ENCODE measurements at regions not wholly inside any gene's neighbourhood (a gene's known extent, or its start where the extent isn't known, plus 50 kb on each side); places are given as distances from the start of the nearest gene placed in this dataset.

DNA sequence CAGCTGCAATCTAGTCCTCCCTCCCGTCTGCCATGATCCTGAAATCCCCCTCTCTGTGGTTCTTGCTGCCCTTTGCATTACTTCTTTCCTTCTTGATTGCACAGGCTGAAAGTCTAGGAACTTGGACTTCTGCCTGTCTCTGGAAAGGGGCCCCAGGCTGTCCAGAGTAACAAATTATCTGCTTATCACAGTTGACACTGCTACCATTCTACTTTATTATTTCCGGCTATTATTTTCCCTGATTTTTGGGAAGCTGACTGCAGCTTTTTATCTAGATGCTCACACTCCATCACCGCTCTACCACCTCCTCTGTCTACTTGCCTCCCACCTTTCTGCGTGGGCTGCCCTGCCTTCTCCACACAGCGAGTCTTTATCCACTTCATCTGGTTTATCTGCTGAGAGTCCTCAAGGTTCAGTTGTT is 202.1 kb upstream of the PLXNA2 start:
- DNase-seq (ENCODE audit: insufficient read length, low spot score) (no peak), FAIRE-seq (no peak)
- no peak for TF ChIP-seq POLR2AphosphoS5 (IDR thresholded peaks at IDR 0.05; ENCODE audit: low read depth, low read length)
- no peak for TF ChIP-seq SPI1 (IDR thresholded peaks at IDR 0.05; ENCODE audit: low read depth, low read length)
- TF ChIP-seq POLR2A (IDR thresholded peaks at IDR 0.05; ENCODE audit: low read depth, low read length), result no peak
- no peak for TF ChIP-seq TAF1 (IDR thresholded peaks at IDR 0.05; ENCODE audit: low read depth, low read length)
- no peak for TF ChIP-seq PAX5 (IDR thresholded peaks at IDR 0.05; ENCODE audit: insufficient read depth, low read length, severe bottlenecking)
- no peak for TF ChIP-seq POU2F2 (IDR thresholded peaks at IDR 0.05; ENCODE audit: low read depth, low read length)

DNA sequence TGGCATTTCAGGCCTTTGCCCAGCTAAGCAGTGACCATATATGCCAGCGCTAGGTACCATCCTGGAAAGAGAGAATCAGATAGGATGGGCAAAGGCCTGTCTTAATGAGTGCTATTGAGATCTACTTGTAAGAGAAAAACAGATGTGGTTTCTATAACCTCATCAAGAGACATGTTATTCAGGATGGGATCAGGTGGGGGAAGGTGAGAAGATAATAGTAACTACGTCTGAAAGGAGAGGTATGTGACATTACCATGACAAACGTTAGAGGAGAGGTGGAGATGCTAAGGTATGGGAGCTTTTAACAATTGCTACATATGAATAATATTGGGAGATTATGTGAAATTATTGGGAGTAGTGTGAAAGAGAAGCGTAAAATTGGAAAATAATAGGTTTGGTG is 204.2 kb upstream of the PLXNA2 start:
- TF ChIP-seq PAX5 (IDR thresholded peaks at IDR 0.05; ENCODE audit: insufficient read depth, low read length, severe bottlenecking) (no peak), TAF1 (IDR thresholded peaks at IDR 0.05; ENCODE audit: low read depth, low read length) (no peak), POU2F2 (IDR thresholded peaks at IDR 0.05; ENCODE audit: low read depth, low read length) (no peak), POLR2AphosphoS5 (IDR thresholded peaks at IDR 0.05; ENCODE audit: low read depth, low read length) (no peak), POLR2A (IDR thresholded peaks at IDR 0.05; ENCODE audit: low read depth, low read length) (no peak), SPI1 (IDR thresholded peaks at IDR 0.05; ENCODE audit: low read depth, low read length) (no peak)
- FAIRE-seq (no peak), DNase-seq (ENCODE audit: insufficient read length, low spot score) (no peak)

GRCh38 chr1:208449951-208450350 is 205.8 kb upstream of the PLXNA2 start:
- TF ChIP-seq POLR2A (IDR thresholded peaks at IDR 0.05; ENCODE audit: low read depth, low read length) (no peak), PAX5 (IDR thresholded peaks at IDR 0.05; ENCODE audit: insufficient read depth, low read length, severe bottlenecking) (no peak), SPI1 (IDR thresholded peaks at IDR 0.05; ENCODE audit: low read depth, low read length) (no peak)
- DNase-seq (ENCODE audit: insufficient read length, low spot score), result no peak
- FAIRE-seq, result no peak

DNA sequence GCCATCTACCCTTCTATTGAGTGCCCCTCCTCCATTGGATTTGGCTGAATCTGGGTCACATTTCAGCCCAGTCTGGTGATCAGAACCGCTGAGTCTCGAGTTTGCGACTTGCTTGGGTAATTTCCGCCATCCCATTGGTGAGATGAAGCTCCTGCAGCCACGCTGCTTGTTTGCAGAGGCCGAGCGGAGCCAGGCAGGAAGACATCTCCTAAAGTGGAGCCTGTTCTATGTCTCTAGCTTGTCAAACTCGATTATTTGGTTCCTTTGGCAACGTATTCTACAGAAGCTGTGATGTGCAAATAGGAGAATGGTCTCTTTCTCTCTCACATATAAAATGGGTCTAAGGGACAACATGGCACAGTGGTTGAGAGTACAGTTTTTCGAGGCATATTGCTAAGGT is 206.8 kb upstream of the PLXNA2 start:
- FAIRE-seq, result no peak
- DNase-seq (ENCODE audit: insufficient read length, low spot score), result no peak
- TF ChIP-seq TAF1 (IDR thresholded peaks at IDR 0.05; ENCODE audit: low read depth, low read length) (no peak), SPI1 (IDR thresholded peaks at IDR 0.05; ENCODE audit: low read depth, low read length) (no peak), POU2F2 (IDR thresholded peaks at IDR 0.05; ENCODE audit: low read depth, low read length) (no peak), PAX5 (IDR thresholded peaks at IDR 0.05; ENCODE audit: insufficient read depth, low read length, severe bottlenecking) (no peak), POLR2AphosphoS5 (IDR thresholded peaks at IDR 0.05; ENCODE audit: low read depth, low read length) (no peak), POLR2A (IDR thresholded peaks at IDR 0.05; ENCODE audit: low read depth, low read length) (no peak)

- TF ChIP-seq TAF1 (IDR thresholded peaks at IDR 0.05; ENCODE audit: low read depth, low read length) (no peak), POLR2AphosphoS5 (IDR thresholded peaks at IDR 0.05; ENCODE audit: low read depth, low read length) (no peak)
- no peak for FAIRE-seq
- no peak for DNase-seq (ENCODE audit: insufficient read length, low spot score)
These were observed 211.6 kb upstream of the PLXNA2 start for GRCh38 chr1:208455821-208456220.

DNA sequence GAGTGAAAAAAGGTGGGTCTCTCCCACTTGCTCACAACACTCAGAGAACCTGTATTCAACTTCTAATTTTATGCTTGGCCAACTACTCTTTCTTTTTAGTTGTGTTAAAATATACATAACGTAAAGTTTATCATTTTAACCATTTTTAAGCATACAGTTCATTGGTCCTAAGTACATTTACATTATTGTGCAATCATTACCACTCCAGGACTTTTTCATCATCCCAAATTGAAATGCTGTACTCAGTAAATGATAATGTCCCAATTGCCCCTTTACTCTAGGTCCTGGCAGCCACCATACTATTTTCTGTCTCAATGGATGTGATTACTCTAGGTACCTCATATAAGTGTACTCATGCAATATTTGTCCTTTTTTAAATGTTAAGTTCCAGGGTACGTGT is 212.3 kb upstream of the PLXNA2 start:
- FAIRE-seq (no peak), DNase-seq (ENCODE audit: insufficient read length, low spot score) (no peak)
- TF ChIP-seq SPI1 (IDR thresholded peaks at IDR 0.05; ENCODE audit: low read depth, low read length), result no peak
- TF ChIP-seq POLR2A (IDR thresholded peaks at IDR 0.05; ENCODE audit: low read depth, low read length), result no peak
- no peak for TF ChIP-seq PAX5 (IDR thresholded peaks at IDR 0.05; ENCODE audit: insufficient read depth, low read length, severe bottlenecking)
- TF ChIP-seq POLR2AphosphoS5 (IDR thresholded peaks at IDR 0.05; ENCODE audit: low read depth, low read length), result no peak
- TF ChIP-seq POU2F2 (IDR thresholded peaks at IDR 0.05; ENCODE audit: low read depth, low read length), result no peak
- no peak for TF ChIP-seq TAF1 (IDR thresholded peaks at IDR 0.05; ENCODE audit: low read depth, low read length)

- FAIRE-seq, result no peak
- no peak for DNase-seq (ENCODE audit: insufficient read length, low spot score)
- TF ChIP-seq SPI1 (IDR thresholded peaks at IDR 0.05; ENCODE audit: low read depth, low read length) (no peak), POLR2AphosphoS5 (IDR thresholded peaks at IDR 0.05; ENCODE audit: low read depth, low read length) (no peak), POLR2A (IDR thresholded peaks at IDR 0.05; ENCODE audit: low read depth, low read length) (no peak), TAF1 (IDR thresholded peaks at IDR 0.05; ENCODE audit: low read depth, low read length) (no peak), PAX5 (IDR thresholded peaks at IDR 0.05; ENCODE audit: insufficient read depth, low read length, severe bottlenecking) (no peak), POU2F2 (IDR thresholded peaks at IDR 0.05; ENCODE audit: low read depth, low read length) (no peak)
These were observed 216.6 kb upstream of the PLXNA2 start for GRCh38 chr1:208460823-208461222.

GRCh38 chr1:208461680-208462079 is 217.5 kb upstream of the PLXNA2 start:
- DNase-seq (ENCODE audit: insufficient read length, low spot score) (no peak), FAIRE-seq (no peak)
- TF ChIP-seq POLR2AphosphoS5 (IDR thresholded peaks at IDR 0.05; ENCODE audit: low read depth, low read length) (no peak), POLR2A (IDR thresholded peaks at IDR 0.05; ENCODE audit: low read depth, low read length) (no peak)

DNA sequence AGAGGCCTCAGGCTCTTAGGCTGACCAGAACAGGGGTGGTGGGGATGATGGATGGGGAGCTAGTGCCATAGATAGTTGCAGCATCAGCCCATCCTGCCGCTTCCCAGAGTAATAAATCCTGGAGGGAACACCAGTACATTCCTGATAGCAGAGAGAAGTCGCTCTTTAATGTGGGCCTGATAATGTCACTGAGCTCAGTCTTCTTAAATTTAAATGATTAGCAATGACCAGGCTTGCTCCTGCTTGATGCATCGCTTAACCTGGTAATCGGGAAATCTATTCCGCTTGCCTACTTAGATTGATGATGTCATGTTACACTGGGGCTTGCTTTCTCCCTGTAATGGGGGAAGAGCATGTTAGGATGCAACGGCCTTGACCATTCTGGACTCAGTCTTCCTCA is 218.6 kb upstream of the PLXNA2 start:
- DNase-seq (ENCODE audit: insufficient read length, low spot score) (no peak), FAIRE-seq (no peak)
- TF ChIP-seq POLR2A (IDR thresholded peaks at IDR 0.05; ENCODE audit: low read depth, low read length), result no peak
- TF ChIP-seq POU2F2 (IDR thresholded peaks at IDR 0.05; ENCODE audit: low read depth, low read length), result no peak
- TF ChIP-seq PAX5 (IDR thresholded peaks at IDR 0.05; ENCODE audit: insufficient read depth, low read length, severe bottlenecking), result no peak
- TF ChIP-seq POLR2AphosphoS5 (IDR thresholded peaks at IDR 0.05; ENCODE audit: low read depth, low read length), result no peak
- no peak for TF ChIP-seq TAF1 (IDR thresholded peaks at IDR 0.05; ENCODE audit: low read depth, low read length)

- FAIRE-seq, result no peak
These were observed 221.1 kb upstream of the PLXNA2 start for GRCh38 chr1:208465266-208465665.

More at GRCh38 chr1:208465266-208465665, 221.1 kb upstream of the PLXNA2 start:
- no peak for DNase-seq (ENCODE audit: insufficient read length, low spot score)
- no peak for TF ChIP-seq POLR2AphosphoS5 (IDR thresholded peaks at IDR 0.05; ENCODE audit: low read depth, low read length)
- TF ChIP-seq POLR2A (IDR thresholded peaks at IDR 0.05; ENCODE audit: low read depth, low read length), result no peak
- no peak for TF ChIP-seq PAX5 (IDR thresholded peaks at IDR 0.05; ENCODE audit: insufficient read depth, low read length, severe bottlenecking)
- no peak for TF ChIP-seq TAF1 (IDR thresholded peaks at IDR 0.05; ENCODE audit: low read depth, low read length)
- no peak for TF ChIP-seq POU2F2 (IDR thresholded peaks at IDR 0.05; ENCODE audit: low read depth, low read length)
- TF ChIP-seq SPI1 (IDR thresholded peaks at IDR 0.05; ENCODE audit: low read depth, low read length), result no peak

Measured in GM12891 (cell line).